RWPE2 (cell line): ENCODE measurements at regions not wholly inside any gene's neighbourhood (a gene's known extent, or its start where the extent isn't known, plus 50 kb on each side); places are given as distances from the start of the nearest gene placed in this dataset.

Source experiments
- ATAC-seq: fragments of 200-7000 bp; cut with Tn5 transposase; 3 replicates; pipeline ENCODE4 v1.9.1; 2021; ENCODE audit warnings: low read depth
- DNase-seq: peaks from one replicate; pipeline ENCODE4 v3.0.0-alpha.2; 2020; ENCODE audit warnings: low spot score
- H3K27ac ChIP-seq: fragments of 450-650 bp; 2 replicates; pipeline ENCODE4 v1.5.1; 2017; ENCODE audit warnings: mild to moderate bottlenecking; ENCODE audit not compliant: poor library complexity, severe bottlenecking
- H3K27me3 ChIP-seq: fragments of 250-450 bp; sonication (Bioruptor Pico); 2 replicates; pipeline ENCODE4 v1.5.1; 2021; ENCODE audit warnings: mild to moderate bottlenecking, moderate library complexity; ENCODE audit not compliant: insufficient read depth, poor library complexity, severe bottlenecking
- H3K36me3 ChIP-seq: fragments of 250-450 bp; sonication (Bioruptor Pico); 2 replicates; pipeline ENCODE4 v1.5.1; 2020; ENCODE audit warnings: low read depth, mild to moderate bottlenecking, moderate library complexity
- H3K4me1 ChIP-seq: fragments of 250-450 bp; sonication (Bioruptor Pico); 2 replicates; pipeline ENCODE4 v1.5.1; 2021; ENCODE audit warnings: mild to moderate bottlenecking, moderate library complexity; ENCODE audit not compliant: insufficient read depth, poor library complexity, severe bottlenecking
- H3K4me3 ChIP-seq: fragments of 250-450 bp; sonication (Bioruptor Pico); 2 replicates; pipeline ENCODE4 v1.5.1; 2021; ENCODE audit warnings: mild to moderate bottlenecking, moderate library complexity; ENCODE audit not compliant: severe bottlenecking
- H3K9me3 ChIP-seq: fragments of 250-450 bp; sonication (Bioruptor Pico); 2 replicates; pipeline ENCODE4 v1.5.1; 2021; ENCODE audit warnings: mild to moderate bottlenecking, moderate library complexity; ENCODE audit not compliant: severe bottlenecking
- TF ChIP-seq, protein P1 (sequence below): fragments of 450-650 bp; IDR thresholded peaks from one replicate; pipeline ENCODE4 v1.5.1; 2017; ENCODE audit warnings: mild to moderate bottlenecking, moderate library complexity; ENCODE audit not compliant: poor library complexity, severe bottlenecking

DNA sequence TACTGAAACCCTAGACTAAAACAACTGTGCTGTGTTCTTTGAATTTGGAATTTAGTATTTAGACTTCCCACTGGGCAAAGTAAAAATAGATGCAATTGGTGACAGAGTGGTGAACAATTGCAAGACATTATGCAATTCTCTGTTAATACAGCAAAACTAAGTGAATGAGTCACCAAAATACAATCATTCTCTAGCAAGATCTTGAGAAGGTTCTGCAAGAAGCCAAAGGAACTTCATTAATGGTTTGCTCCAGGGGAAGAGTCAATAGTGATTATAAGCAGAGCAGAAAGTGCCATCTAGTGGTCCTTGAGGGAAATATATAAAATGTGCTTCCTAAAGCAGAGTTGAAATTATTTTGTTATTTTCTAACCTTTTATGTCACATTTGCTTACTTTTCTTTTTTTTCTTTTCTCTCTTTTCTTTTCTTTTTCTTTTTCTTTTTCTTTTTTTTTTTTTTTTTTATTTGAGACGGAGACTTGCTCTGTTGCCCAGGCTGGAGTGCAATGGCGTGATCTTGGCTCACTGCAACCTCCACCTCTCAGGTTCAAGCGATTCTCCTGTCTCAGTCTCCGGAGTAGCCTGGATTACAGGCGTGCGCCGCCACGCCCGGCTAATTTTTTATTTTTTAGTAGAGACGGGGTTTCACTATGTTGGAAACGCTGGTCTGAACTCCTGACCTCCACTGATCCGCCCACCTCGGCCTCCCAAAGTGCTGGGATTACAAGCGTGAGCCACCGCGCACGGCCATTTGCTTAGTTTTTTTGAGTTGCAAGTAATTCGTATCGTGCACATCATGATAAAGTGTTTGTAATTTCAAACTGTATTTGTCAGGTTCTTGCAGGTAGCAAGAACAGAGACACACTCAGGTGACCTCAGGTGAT lies 99.2 kb downstream of the CTH start:
- TF ChIP-seq, protein P1, sequence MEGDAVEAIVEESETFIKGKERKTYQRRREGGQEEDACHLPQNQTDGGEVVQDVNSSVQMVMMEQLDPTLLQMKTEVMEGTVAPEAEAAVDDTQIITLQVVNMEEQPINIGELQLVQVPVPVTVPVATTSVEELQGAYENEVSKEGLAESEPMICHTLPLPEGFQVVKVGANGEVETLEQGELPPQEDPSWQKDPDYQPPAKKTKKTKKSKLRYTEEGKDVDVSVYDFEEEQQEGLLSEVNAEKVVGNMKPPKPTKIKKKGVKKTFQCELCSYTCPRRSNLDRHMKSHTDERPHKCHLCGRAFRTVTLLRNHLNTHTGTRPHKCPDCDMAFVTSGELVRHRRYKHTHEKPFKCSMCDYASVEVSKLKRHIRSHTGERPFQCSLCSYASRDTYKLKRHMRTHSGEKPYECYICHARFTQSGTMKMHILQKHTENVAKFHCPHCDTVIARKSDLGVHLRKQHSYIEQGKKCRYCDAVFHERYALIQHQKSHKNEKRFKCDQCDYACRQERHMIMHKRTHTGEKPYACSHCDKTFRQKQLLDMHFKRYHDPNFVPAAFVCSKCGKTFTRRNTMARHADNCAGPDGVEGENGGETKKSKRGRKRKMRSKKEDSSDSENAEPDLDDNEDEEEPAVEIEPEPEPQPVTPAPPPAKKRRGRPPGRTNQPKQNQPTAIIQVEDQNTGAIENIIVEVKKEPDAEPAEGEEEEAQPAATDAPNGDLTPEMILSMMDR: peak; percentile 83
- H3K9me3 ChIP-seq: no peaks in the 10 kb centered on the region
- H3K4me1 ChIP-seq: no peaks in the 10 kb centered on the region
- H3K27ac ChIP-seq: no peak overlapping the region
- ATAC-seq (peak; percentile 92), DNase-seq (no peak)
- no peaks in the 10 kb centered on the region for H3K36me3 ChIP-seq
- no peak overlapping the region for H3K4me3 ChIP-seq
- peaks cover 4% of the 10 kb centered on the region for H3K27me3 ChIP-seq

- no peaks in the 10 kb centered on the region for H3K36me3 ChIP-seq
- no peak for ATAC-seq
Measured at GRCh38 chr1:70517444-70517843, 106.4 kb downstream of the CTH start.

DNA sequence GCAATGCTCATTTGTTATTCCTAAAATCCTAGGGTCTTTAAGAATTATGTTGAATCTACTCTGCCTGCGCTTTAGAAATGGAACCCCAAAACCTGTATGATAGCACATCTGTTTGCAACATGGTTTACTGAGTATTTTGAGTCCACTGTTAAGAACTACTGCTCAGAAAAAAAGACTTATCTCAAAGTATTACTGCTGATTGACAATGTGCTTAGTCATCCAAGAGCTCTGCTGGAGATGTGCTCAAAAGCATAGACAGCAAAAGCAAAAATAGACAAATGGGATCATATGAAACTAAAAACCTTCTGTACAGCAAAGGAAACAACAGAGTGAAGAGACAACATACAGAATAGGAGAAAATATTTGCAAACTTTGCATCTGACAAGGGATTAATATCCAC lies 107.0 kb downstream of the CTH start:
- no peak overlapping the region for H3K4me3 ChIP-seq

More at GRCh38 chr1:70517444-70517843, 106.4 kb downstream of the CTH start:
- Histone ChIP-seq H3K9me3 (no peaks in the 10 kb centered on the region), H3K27ac (no peak overlapping the region), H3K4me1 (no peaks in the 10 kb centered on the region), H3K27me3 (peaks cover 4% of the 10 kb centered on the region), H3K4me3 (no peak overlapping the region)
- TF ChIP-seq, protein P1: no peak
- DNase-seq: no peak

GRCh38 chr1:70528590-70529333 lies 117.7 kb downstream of the CTH start:
- ATAC-seq (peak; percentile 85), DNase-seq (no peak)
- no peaks in the 10 kb centered on the region for H3K27me3 ChIP-seq
- TF ChIP-seq, protein P1: peak; percentile 70
- no peaks in the 10 kb centered on the region for H3K36me3 ChIP-seq
- no peak overlapping the region for H3K4me3 ChIP-seq
- H3K9me3 ChIP-seq: no peaks in the 10 kb centered on the region
- peaks cover 4% of the 10 kb centered on the region for H3K4me1 ChIP-seq
- H3K27ac ChIP-seq: no peak overlapping the region

More for the DNA sequence above, 107.0 kb downstream of the CTH start:
- Histone ChIP-seq H3K9me3 (no peaks in the 10 kb centered on the region), H3K4me1 (no peaks in the 10 kb centered on the region), H3K36me3 (no peaks in the 10 kb centered on the region), H3K27me3 (peaks cover 2% of the 10 kb centered on the region), H3K27ac (no peak overlapping the region)
- DNase-seq (no peak), ATAC-seq (no peak)
- TF ChIP-seq, protein P1: no peak
